Keratinocyte (primary cell): ENCODE measurements at regions not wholly inside any gene's neighbourhood (a gene's known extent, or its start where the extent isn't known, plus 50 kb on each side); places are given as distances from the start of the nearest gene placed in this dataset.

Experiments used
- CTCF ChIP-seq, 3 experiments: IDR thresholded peaks in 1 of 3; conservative IDR thresholded peaks in 1 of 3; optimal IDR thresholded peaks in 1 of 3; 2 replicates in 2 of 3; 3 replicates in 1 of 3; pipeline versions ENCODE3 to v1.5.1; 2011; ENCODE audit warnings: low read length in 3 of 3, mild to moderate bottlenecking in 3 of 3, moderate library complexity in 2 of 3, control low read depth in 1 of 3, inconsistent platforms in 1 of 3; ENCODE audit not compliant: insufficient read depth in 2 of 3; ENCODE audit errors: extremely low read depth in 1 of 3
- EZH2 ChIP-seq: IDR thresholded peaks from one replicate; pipeline ENCODE4 v1.6.1; 2012; ENCODE audit warnings: inconsistent platforms, mild to moderate bottlenecking, low read length, moderate library complexity

- no peak for TF ChIP-seq CTCF (optimal IDR thresholded peaks at IDR 0.05 in 1 of 3, IDR thresholded peaks at IDR 0.05 in 1 of 3, conservative IDR thresholded peaks at IDR 0.05 in 1 of 3; ENCODE audit: extremely low read depth in 1 of 3, insufficient read depth in 2 of 3, low read length in 3 of 3)
- TF ChIP-seq EZH2: no peak
These were observed 86.2 kb upstream of the FRMD4B start for GRCh38 chr3:69472093-69472492.
